VCaP (cell line): ENCODE measurements at regions not wholly inside any gene's neighbourhood (a gene's known extent, or its start where the extent isn't known, plus 50 kb on each side); places are given as distances from the start of the nearest gene placed in this dataset.

Experiments used
- H3K27ac ChIP-seq: fragments of 450-650 bp; 2 replicates; pipeline ENCODE4 v1.5.1; 2017
- TF ChIP-seq, protein P1 (sequence below): fragments of 450-650 bp; conservative IDR thresholded peaks from 2 replicates; pipeline ENCODE4 v1.5.1; 2017; ENCODE audit warnings: mild to moderate bottlenecking, moderate library complexity

DNA sequence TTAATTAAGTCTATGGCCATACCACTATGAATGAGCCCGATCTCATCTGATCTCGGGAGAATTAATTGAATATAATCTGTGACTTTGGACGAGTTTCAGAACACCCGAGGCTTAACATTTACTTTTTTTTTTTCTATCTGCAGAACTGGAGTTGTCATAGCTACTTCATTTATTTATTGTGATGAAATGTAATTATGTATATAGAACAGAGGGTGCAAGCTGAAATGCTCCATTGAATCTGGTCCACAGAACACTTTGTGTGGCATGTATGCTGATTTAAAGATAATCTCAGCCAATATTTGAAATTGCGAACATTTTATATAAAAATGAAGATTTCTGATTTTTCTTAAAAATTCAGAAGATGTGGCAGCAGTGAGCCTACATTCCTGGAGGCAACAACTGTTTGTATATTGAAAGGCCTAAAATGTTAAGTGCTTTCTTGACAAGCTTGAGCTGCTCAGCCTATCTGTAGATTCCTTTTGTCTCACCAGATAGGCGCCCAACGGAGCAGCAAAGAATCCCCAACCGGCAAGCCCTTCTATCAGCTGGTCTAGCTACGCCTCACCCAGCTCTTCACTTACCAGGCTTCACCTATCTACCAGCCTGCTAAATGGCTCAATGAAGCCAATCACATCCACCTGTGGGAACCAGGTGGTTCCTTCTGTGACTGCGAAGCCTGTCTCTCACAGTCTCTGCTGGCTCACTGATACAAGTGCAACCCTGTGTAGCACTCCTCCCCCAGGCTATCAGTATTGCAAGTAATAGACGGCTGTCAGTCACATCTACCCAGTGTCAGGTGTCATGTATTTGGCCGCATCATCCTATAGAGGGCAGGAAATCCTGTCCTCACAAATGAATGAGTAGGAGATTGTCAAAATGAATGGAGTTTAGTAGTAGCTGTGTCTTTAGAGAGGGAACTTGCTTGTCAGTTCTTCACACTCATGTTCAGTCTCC is 170.6 kb upstream of the MRPS30 start:
- TF ChIP-seq, protein P1, sequence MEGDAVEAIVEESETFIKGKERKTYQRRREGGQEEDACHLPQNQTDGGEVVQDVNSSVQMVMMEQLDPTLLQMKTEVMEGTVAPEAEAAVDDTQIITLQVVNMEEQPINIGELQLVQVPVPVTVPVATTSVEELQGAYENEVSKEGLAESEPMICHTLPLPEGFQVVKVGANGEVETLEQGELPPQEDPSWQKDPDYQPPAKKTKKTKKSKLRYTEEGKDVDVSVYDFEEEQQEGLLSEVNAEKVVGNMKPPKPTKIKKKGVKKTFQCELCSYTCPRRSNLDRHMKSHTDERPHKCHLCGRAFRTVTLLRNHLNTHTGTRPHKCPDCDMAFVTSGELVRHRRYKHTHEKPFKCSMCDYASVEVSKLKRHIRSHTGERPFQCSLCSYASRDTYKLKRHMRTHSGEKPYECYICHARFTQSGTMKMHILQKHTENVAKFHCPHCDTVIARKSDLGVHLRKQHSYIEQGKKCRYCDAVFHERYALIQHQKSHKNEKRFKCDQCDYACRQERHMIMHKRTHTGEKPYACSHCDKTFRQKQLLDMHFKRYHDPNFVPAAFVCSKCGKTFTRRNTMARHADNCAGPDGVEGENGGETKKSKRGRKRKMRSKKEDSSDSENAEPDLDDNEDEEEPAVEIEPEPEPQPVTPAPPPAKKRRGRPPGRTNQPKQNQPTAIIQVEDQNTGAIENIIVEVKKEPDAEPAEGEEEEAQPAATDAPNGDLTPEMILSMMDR: no peak
- H3K27ac ChIP-seq: no peak overlapping the region

DNA sequence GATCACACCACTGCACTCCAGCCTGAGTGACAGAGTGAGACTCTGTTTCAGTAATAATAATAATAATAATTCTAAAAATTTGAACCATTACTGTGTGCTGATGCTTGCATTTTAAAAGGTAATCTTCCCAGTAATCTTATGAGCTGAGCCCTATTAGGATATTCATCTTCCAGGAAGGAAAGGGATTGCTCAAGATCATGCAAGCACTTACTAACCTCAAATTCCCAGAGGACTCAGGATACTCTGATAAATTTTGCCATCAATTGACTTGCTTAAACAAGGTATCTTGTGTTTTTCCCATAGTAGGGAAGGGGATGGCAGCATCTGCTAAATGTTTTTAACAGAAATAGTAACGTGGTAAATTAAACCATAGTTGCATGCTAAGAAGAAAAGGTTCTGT is 176.4 kb upstream of the MRPS30 start:
- no peak overlapping the region for H3K27ac ChIP-seq
- TF ChIP-seq, protein P1: no peak

DNA sequence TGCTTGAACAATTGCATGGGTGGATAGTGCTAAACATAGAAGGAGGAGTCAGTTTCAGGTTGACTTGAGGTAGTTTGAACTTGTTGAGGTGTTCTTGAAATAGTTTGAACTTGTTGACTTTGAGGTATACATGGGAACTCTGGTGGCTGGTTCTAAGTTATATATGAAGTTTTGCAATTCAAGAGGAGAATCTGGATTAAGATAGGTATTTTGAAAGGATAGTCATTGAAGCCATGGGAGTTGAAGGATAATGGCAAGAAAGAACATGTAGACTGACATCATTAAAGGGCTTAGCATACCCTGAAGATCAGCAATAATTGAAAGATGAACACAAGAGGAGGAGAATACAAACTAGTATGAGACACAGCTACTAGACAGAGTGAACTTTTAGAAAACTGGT is 181.9 kb upstream of the MRPS30 start:
- no peak overlapping the region for H3K27ac ChIP-seq
- TF ChIP-seq, protein P1: no peak

DNA sequence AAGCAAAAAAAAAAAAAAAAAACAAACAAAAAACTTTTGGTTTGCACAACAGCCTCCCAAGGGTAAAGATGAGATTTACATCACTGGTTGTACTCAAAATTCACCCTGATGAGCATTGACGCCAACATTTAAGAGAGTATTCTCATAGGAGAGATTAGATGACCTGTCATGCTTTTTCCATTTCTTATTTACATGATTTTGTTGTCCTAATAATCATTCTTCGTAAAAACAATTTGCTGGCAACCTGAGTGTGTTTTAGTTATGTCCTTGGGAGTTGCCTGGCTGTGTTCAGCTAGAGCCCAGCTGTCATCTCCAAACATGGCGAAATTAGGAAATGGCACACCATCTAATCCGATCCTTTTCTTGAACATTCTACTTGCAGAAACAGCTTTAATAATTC is 186.4 kb upstream of the MRPS30 start:
- TF ChIP-seq, protein P1: no peak
- H3K27ac ChIP-seq: no peak overlapping the region

DNA sequence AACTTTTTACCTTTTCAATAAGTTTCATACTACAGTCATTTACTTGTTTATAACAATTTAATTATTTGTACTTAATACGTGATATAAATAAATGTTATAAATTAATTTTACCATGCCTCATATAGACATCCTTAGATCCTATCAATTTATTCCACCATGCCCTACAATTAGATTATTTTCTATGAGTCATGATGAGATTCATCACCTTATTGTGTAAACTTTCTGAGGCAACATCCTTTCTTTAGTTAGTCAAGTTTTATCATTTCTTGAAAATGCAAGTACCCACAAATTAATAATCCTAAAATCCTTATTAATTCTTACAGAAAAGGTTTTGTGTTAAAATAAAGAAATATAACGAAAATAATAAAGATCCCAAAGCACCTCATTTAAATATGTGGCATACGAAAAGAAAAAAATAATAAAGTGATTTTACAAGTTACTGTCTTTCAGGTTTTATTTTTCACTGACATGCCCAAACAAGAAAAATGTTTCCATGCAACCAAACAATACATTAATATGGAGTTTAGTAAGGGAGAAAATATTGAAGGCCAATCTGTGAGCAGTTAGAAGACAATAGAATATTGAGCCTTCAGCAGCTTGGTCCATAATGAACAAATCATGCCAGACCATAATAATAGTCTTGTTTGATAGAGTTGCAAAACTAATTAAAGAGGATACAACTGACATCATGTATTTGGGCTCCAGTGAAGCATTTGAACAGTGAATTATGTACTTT is 188.7 kb upstream of the MRPS30 start:
- TF ChIP-seq, protein P1: no peak
- no peak overlapping the region for H3K27ac ChIP-seq

DNA sequence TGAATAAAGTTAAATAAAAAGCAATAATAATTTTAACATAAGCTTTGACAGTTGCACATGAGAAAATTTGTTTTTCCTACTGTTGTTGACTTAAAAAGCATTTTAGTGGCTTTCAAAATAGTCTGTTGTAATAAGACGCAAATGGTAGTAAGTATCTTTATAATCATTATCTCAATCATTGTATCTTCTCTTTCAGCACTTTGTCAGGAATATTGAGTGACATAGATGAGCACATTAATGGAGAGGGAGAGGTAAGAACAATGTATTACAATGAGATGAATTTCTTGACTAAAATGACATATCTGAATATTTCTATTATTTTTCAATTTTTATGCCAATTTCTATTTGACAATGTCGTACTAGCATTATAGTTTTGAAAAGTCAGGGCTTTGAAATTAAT is 193.9 kb upstream of the MRPS30 start:
- TF ChIP-seq, protein P1: no peak
- H3K27ac ChIP-seq: no peak overlapping the region

DNA sequence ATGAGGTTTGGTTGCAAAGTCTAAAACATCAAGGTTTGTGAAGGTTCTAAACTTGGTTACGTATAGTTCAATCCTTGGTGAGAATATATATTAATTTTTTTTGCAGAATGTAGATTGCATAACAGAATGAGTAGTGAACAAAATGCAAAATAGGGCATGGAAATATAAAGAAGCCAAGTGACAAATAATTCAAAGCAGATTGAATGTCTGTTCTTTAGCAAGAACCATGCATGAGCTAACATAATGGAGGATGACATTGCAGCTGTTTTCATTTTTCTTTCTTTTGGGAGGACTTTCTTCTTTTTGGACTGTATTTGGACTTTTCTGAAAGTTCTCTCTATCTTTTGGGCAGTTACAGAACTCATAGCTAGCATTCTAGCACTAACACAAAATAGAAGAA is 194.8 kb upstream of the MRPS30 start:
- TF ChIP-seq, protein P1: no peak
- H3K27ac ChIP-seq: no peak overlapping the region
